Hepatocyte (in vitro differentiated cells): ENCODE measurements at regions not wholly inside any gene's neighbourhood (a gene's known extent, or its start where the extent isn't known, plus 50 kb on each side); places are given as distances from the start of the nearest gene placed in this dataset.

Source experiments
- DNase-seq: peaks from one replicate; pipeline ENCODE4 v3.0.0-alpha.2; 2016; ENCODE audit warnings: low spot score
- H2AFZ ChIP-seq: fragments of 200-600 bp; sonication (generic); 2 replicates; pipeline ENCODE4 v1.6.0; 2016; ENCODE audit warnings: antibody characterized with exemption, mild to moderate bottlenecking
- H3K27ac ChIP-seq: fragments of 200-600 bp; sonication (generic); 2 replicates; pipeline ENCODE4 v1.5.1; 2016; ENCODE audit warnings: mild to moderate bottlenecking
- H3K27me3 ChIP-seq: fragments of 200-600 bp; sonication (generic); 2 replicates; pipeline ENCODE4 v1.6.1; 2016
- H3K36me3 ChIP-seq: fragments of 200-600 bp; sonication (generic); replicated peaks from 2 replicates; pipeline ENCODE4 v1.5.1; 2016; ENCODE audit warnings: low read depth; ENCODE audit not compliant: insufficient read depth
- H3K4me1 ChIP-seq: fragments of 200-600 bp; sonication (generic); 2 replicates; pipeline ENCODE4 v1.5.1; 2016; ENCODE audit warnings: mild to moderate bottlenecking, moderate library complexity; ENCODE audit not compliant: insufficient read depth
- H3K4me2 ChIP-seq: fragments of 200-600 bp; sonication (generic); 2 replicates; pipeline ENCODE4 v1.6.0; 2016
- H3K4me3 ChIP-seq: fragments of 200-600 bp; sonication (generic); 2 replicates; pipeline ENCODE4 v1.5.1; 2016; ENCODE audit warnings: mild to moderate bottlenecking
- H3K79me2 ChIP-seq: fragments of 200-600 bp; sonication (generic); 2 replicates; pipeline ENCODE4 v1.6.0; 2017; ENCODE audit warnings: mild to moderate bottlenecking
- H3K9me2 ChIP-seq: fragments of 200-600 bp; sonication (generic); replicated peaks from 2 replicates; pipeline ENCODE4 v1.6.0; 2017; ENCODE audit warnings: mild to moderate bottlenecking; ENCODE audit not compliant: insufficient read depth
- H3K9me3 ChIP-seq: fragments of 200-600 bp; sonication (generic); 2 replicates; pipeline ENCODE4 v1.5.1; 2016; ENCODE audit warnings: low read depth, mild to moderate bottlenecking
- H4K20me1 ChIP-seq: fragments of 200-600 bp; sonication (generic); 2 replicates; pipeline ENCODE4 v1.6.0; 2016; ENCODE audit warnings: mild to moderate bottlenecking; ENCODE audit not compliant: insufficient read depth, poor library complexity, severe bottlenecking
- CTCF ChIP-seq: fragments of 200-600 bp; sonication (generic); IDR thresholded peaks from 2 replicates; pipeline ENCODE4 v1.5.1; 2016; ENCODE audit warnings: antibody characterized with exemption, mild to moderate bottlenecking; ENCODE audit not compliant: poor library complexity
- EZH2 ChIP-seq: fragments of 200-600 bp; sonication (generic); IDR thresholded peaks from 2 replicates; pipeline ENCODE4 v1.6.1; 2016; ENCODE audit warnings: antibody characterized with exemption, mild to moderate bottlenecking, borderline replicate concordance
- EZH2phosphoT487 ChIP-seq: fragments of 200-600 bp; sonication (generic); IDR thresholded peaks from one replicate; pipeline ENCODE4 v1.6.1; 2018; ENCODE audit warnings: antibody characterized with exemption, mild to moderate bottlenecking, low read depth, moderate library complexity; ENCODE audit not compliant: unreplicated experiment, severe bottlenecking
- WGBS: methylation state at CpG from one replicate; pipeline ENCODE4 v1.1.6; 2016; ENCODE audit warnings: low lambda C conversion rate; ENCODE audit errors: missing lambda C conversion rate; 5-methylcytosine and 5-hydroxymethylcytosine counted together

- TF ChIP-seq CTCF (no peak), EZH2 (no peak), EZH2phosphoT487 (no peak)
Observed at GRCh38 chr5:30548580-30549305, 644.7 kb upstream of the CDH6 start.

GRCh38 chr5:30540150-30540549 is 653.3 kb upstream of the CDH6 start:
- 91% methylated on average over 4 of the region's 4 CpGs for WGBS
- Histone ChIP-seq H3K9me2 (no peaks in the 10 kb centered on the region), H4K20me1 (no peaks in the 10 kb centered on the region), H3K36me3 (no peaks in the 10 kb centered on the region), H3K27me3 (no peaks in the 10 kb centered on the region), H3K27ac (no peak overlapping the region), H3K4me2 (no peak overlapping the region), H3K4me1 (no peaks in the 10 kb centered on the region), H3K79me2 (no peaks in the 10 kb centered on the region), H2AFZ (no peak overlapping the region), H3K4me3 (no peak overlapping the region), H3K9me3 (no peaks in the 10 kb centered on the region)
- DNase-seq, result no peak
- TF ChIP-seq CTCF (no peak), EZH2 (no peak), EZH2phosphoT487 (no peak)

More at GRCh38 chr5:30548580-30549305, 644.7 kb upstream of the CDH6 start:
- Histone ChIP-seq H3K4me2 (no peak overlapping the region), H3K4me3 (no peak overlapping the region), H3K9me3 (no peaks in the 10 kb centered on the region), H3K27ac (no peak overlapping the region), H3K9me2 (no peaks in the 10 kb centered on the region), H4K20me1 (no peaks in the 10 kb centered on the region), H3K27me3 (no peaks in the 10 kb centered on the region), H3K36me3 (no peaks in the 10 kb centered on the region), H2AFZ (no peak overlapping the region), H3K79me2 (no peaks in the 10 kb centered on the region), H3K4me1 (no peaks in the 10 kb centered on the region)
- 91% methylated on average over 4 of the region's 4 CpGs for WGBS
- no peak for DNase-seq

- Histone ChIP-seq H3K4me1 (no peaks in the 10 kb centered on the region), H3K27me3 (no peaks in the 10 kb centered on the region), H3K4me3 (no peak overlapping the region), H3K36me3 (no peaks in the 10 kb centered on the region), H3K9me3 (no peaks in the 10 kb centered on the region), H3K79me2 (no peaks in the 10 kb centered on the region), H3K27ac (no peak overlapping the region), H3K4me2 (no peak overlapping the region), H2AFZ (no peak overlapping the region), H3K9me2 (no peaks in the 10 kb centered on the region), H4K20me1 (no peaks in the 10 kb centered on the region)
- TF ChIP-seq EZH2phosphoT487, result no peak
- no peak for TF ChIP-seq EZH2
- no peak for TF ChIP-seq CTCF
- DNase-seq, result peak; percentile 13
- 74% methylated on average over 4 of the region's 4 CpGs for WGBS
Observed at GRCh38 chr5:30539004-30539634, 654.4 kb upstream of the CDH6 start.
